Mesendoderm (in vitro differentiated cells): ENCODE measurements at regions not wholly inside any gene's neighbourhood (a gene's known extent, or its start where the extent isn't known, plus 50 kb on each side); places are given as distances from the start of the nearest gene placed in this dataset.

ENCODE experiments used
- DNase-seq: peaks from one replicate; pipeline ENCODE4 v3.0.0; 2013
- H2AK5ac ChIP-seq: 2 replicates; pipeline ENCODE4 v1.6.1; 2013; ENCODE audit warnings: low read length, inconsistent platforms
- H2BK120ac ChIP-seq: 2 replicates; pipeline ENCODE4 v1.6.1; 2013; ENCODE audit warnings: low read depth, mild to moderate bottlenecking, low read length, moderate library complexity, mixed read lengths
- H2BK15ac ChIP-seq: replicated peaks from 2 replicates; pipeline ENCODE4 v1.6.1; 2013; ENCODE audit warnings: low read depth, mild to moderate bottlenecking, moderate library complexity
- H2BK5ac ChIP-seq: 2 replicates; pipeline ENCODE4 v1.6.1; 2013; ENCODE audit warnings: low read length, inconsistent platforms
- H3K18ac ChIP-seq: 2 replicates; pipeline ENCODE4 v1.6.1; 2013; ENCODE audit warnings: mild to moderate bottlenecking, low read length, mixed read lengths
- H3K23ac ChIP-seq: one replicate; pipeline ENCODE4 v1.6.1; 2013; ENCODE audit warnings: low read length
- H3K27ac ChIP-seq: 2 replicates; pipeline ENCODE4 v1.5.1; 2013; ENCODE audit warnings: low read depth, mild to moderate bottlenecking, inconsistent platforms, low read length, moderate library complexity
- H3K27me3 ChIP-seq: 2 replicates; pipeline ENCODE4 v1.6.1; 2013; ENCODE audit warnings: low read length, control low read depth, mild to moderate bottlenecking, inconsistent platforms; ENCODE audit not compliant: insufficient read depth, poor library complexity
- H3K36me3 ChIP-seq: 2 replicates; pipeline ENCODE4 v1.6.1; 2013; ENCODE audit warnings: low read length, inconsistent platforms; ENCODE audit not compliant: control insufficient read depth, insufficient read depth
- H3K4ac ChIP-seq: one replicate; pipeline ENCODE4 v1.6.1; 2013; ENCODE audit warnings: low read depth, mild to moderate bottlenecking, low read length, moderate library complexity
- H3K4me1 ChIP-seq: 2 replicates; pipeline ENCODE4 v1.6.1; 2013; ENCODE audit warnings: low read depth, low read length, inconsistent platforms; ENCODE audit not compliant: control insufficient read depth
- H3K4me2 ChIP-seq: 2 replicates; pipeline ENCODE4 v1.6.1; 2013; ENCODE audit warnings: low read length
- H3K4me3 ChIP-seq: 2 replicates; pipeline ENCODE4 v1.5.1; 2013; ENCODE audit warnings: mild to moderate bottlenecking, low read length
- H3K56ac ChIP-seq: one replicate; pipeline ENCODE4 v1.6.1; 2013; ENCODE audit warnings: low read length
- H3K79me1 ChIP-seq: 2 replicates; pipeline ENCODE4 v1.6.1; 2013; ENCODE audit warnings: low read length, inconsistent platforms
- H3K79me2 ChIP-seq: 2 replicates; pipeline ENCODE4 v1.6.1; 2013; ENCODE audit warnings: mild to moderate bottlenecking, low read length; ENCODE audit not compliant: control insufficient read depth, insufficient read depth
- H3K9ac ChIP-seq: 2 replicates; pipeline ENCODE4 v1.6.1; 2013; ENCODE audit warnings: low read length, inconsistent platforms
- H4K5ac ChIP-seq: one replicate; pipeline ENCODE4 v1.6.1; 2013; ENCODE audit warnings: low read length
- H4K8ac ChIP-seq: one replicate; pipeline ENCODE4 v1.6.1; 2013; ENCODE audit warnings: low read depth, mild to moderate bottlenecking, control low read depth, low read length, moderate library complexity
- WGBS: extraction: QIAGEN DNeasy Blood & Tissue Kit; methylation state at CpG from one replicate; pipeline ENCODE4 v1.1.7; 2013; ENCODE audit warnings: low lambda C conversion rate, missing lambda C conversion rate; ENCODE audit not compliant: insufficient coverage; ENCODE audit errors: extremely low coverage; 5-methylcytosine and 5-hydroxymethylcytosine counted together

- Histone ChIP-seq H3K4me1 (peaks cover 12% of the 10 kb centered on the region), H3K27ac (no peak overlapping the region), H3K4ac (peak overlapping the region; percentile 71), H3K9ac (no peak overlapping the region), H4K5ac (no peak overlapping the region), H2AK5ac (peak overlapping the region; percentile 59), H3K79me1 (no peaks in the 10 kb centered on the region), H4K8ac (no peak overlapping the region), H2BK5ac (peak overlapping the region; percentile 39), H3K36me3 (no peaks in the 10 kb centered on the region), H3K79me2 (no peaks in the 10 kb centered on the region), H3K27me3 (no peaks in the 10 kb centered on the region), H2BK15ac (no peak overlapping the region), H2BK120ac (peak overlapping the region; percentile 51), H3K4me2 (no peak overlapping the region), H3K56ac (peak overlapping the region; percentile 54), H3K18ac (peak overlapping the region; percentile 16), H3K23ac (no peak overlapping the region), H3K4me3 (no peak overlapping the region)
- WGBS, result no CpG with 5 or more reads among the region's 7 CpGs
- DNase-seq, result no peak
These were observed 216.5 kb upstream of the SOX1 start for GRCh38 chr13:111850458-111850857.

- no peak overlapping the region for H2BK120ac ChIP-seq
- H3K79me2 ChIP-seq, result no peaks in the 10 kb centered on the region
- no peak overlapping the region for H3K23ac ChIP-seq
- no peak overlapping the region for H2BK5ac ChIP-seq
- no peaks in the 10 kb centered on the region for H3K27me3 ChIP-seq
- no peak overlapping the region for H2BK15ac ChIP-seq
- peak overlapping the region; percentile 16 for H3K18ac ChIP-seq
- peak; percentile 50 for DNase-seq
- H3K56ac ChIP-seq, result no peak overlapping the region
- no peak overlapping the region for H3K4me2 ChIP-seq
- no peak overlapping the region for H3K9ac ChIP-seq
- no peaks in the 10 kb centered on the region for H3K79me1 ChIP-seq
- H3K4me3 ChIP-seq, result no peak overlapping the region
- H3K27ac ChIP-seq, result no peak overlapping the region
- no peak overlapping the region for H4K5ac ChIP-seq
- H4K8ac ChIP-seq, result no peak overlapping the region
- H3K36me3 ChIP-seq, result no peaks in the 10 kb centered on the region
- H2AK5ac ChIP-seq, result no peak overlapping the region
- no CpG with 5 or more reads among the region's 5 CpGs for WGBS
- no peak overlapping the region for H3K4ac ChIP-seq
- H3K4me1 ChIP-seq, result peaks cover 9% of the 10 kb centered on the region
These were observed 216.0 kb upstream of the SOX1 start for GRCh38 chr13:111850976-111851375.

- Histone ChIP-seq H3K56ac (no peak overlapping the region), H3K4me3 (no peak overlapping the region), H3K4me1 (peaks cover 5% of the 10 kb centered on the region), H2BK120ac (no peak overlapping the region), H3K4me2 (no peak overlapping the region), H2BK15ac (no peak overlapping the region), H4K5ac (no peak overlapping the region), H3K4ac (no peak overlapping the region), H3K27me3 (no peaks in the 10 kb centered on the region), H3K9ac (no peak overlapping the region), H3K27ac (no peak overlapping the region), H2BK5ac (no peak overlapping the region), H4K8ac (no peak overlapping the region), H2AK5ac (no peak overlapping the region), H3K18ac (no peak overlapping the region), H3K79me1 (no peaks in the 10 kb centered on the region), H3K23ac (no peak overlapping the region), H3K79me2 (no peaks in the 10 kb centered on the region), H3K36me3 (no peaks in the 10 kb centered on the region)
- DNase-seq, result peak; percentile 40
- no CpG with 5 or more reads among the region's 23 CpGs for WGBS
These were observed 214.0 kb upstream of the SOX1 start for GRCh38 chr13:111852725-111853518.

- Histone ChIP-seq H3K79me2 (no peaks in the 10 kb centered on the region), H4K8ac (no peak overlapping the region), H3K18ac (no peak overlapping the region), H3K56ac (peak overlapping the region; percentile 6), H2AK5ac (no peak overlapping the region), H3K4me3 (no peak overlapping the region), H3K27me3 (no peaks in the 10 kb centered on the region), H2BK120ac (no peak overlapping the region), H3K4me1 (peaks cover 5% of the 10 kb centered on the region), H3K36me3 (no peaks in the 10 kb centered on the region), H3K79me1 (no peaks in the 10 kb centered on the region), H3K27ac (no peak overlapping the region), H3K4me2 (no peak overlapping the region), H3K9ac (no peak overlapping the region), H3K23ac (no peak overlapping the region), H2BK5ac (no peak overlapping the region), H2BK15ac (no peak overlapping the region), H4K5ac (no peak overlapping the region), H3K4ac (no peak overlapping the region)
- no peak for DNase-seq
- WGBS, result no CpG with 5 or more reads among the region's 12 CpGs
These were observed 213.2 kb upstream of the SOX1 start for GRCh38 chr13:111853721-111854120.

- Histone ChIP-seq H3K4ac (no peak overlapping the region), H3K27ac (no peak overlapping the region), H2AK5ac (no peak overlapping the region), H3K56ac (no peak overlapping the region), H3K23ac (no peak overlapping the region), H2BK120ac (no peak overlapping the region), H3K9ac (no peak overlapping the region), H2BK5ac (no peak overlapping the region), H4K8ac (no peak overlapping the region), H3K27me3 (no peaks in the 10 kb centered on the region), H3K18ac (no peak overlapping the region), H3K79me2 (no peaks in the 10 kb centered on the region), H3K4me2 (no peak overlapping the region), H2BK15ac (no peak overlapping the region), H3K36me3 (no peaks in the 10 kb centered on the region), H4K5ac (no peak overlapping the region), H3K4me1 (peaks cover 5% of the 10 kb centered on the region), H3K4me3 (no peak overlapping the region), H3K79me1 (no peaks in the 10 kb centered on the region)
- no peak for DNase-seq
- no CpG with 5 or more reads among the region's 13 CpGs for WGBS
These were observed 212.5 kb upstream of the SOX1 start for GRCh38 chr13:111854403-111854802.

- Histone ChIP-seq H3K4me3 (no peak overlapping the region), H2AK5ac (no peak overlapping the region), H3K36me3 (no peaks in the 10 kb centered on the region), H3K4me2 (no peak overlapping the region), H3K27me3 (no peaks in the 10 kb centered on the region), H2BK5ac (no peak overlapping the region), H3K4me1 (peaks cover 5% of the 10 kb centered on the region), H3K56ac (no peak overlapping the region), H3K27ac (no peak overlapping the region), H3K4ac (no peak overlapping the region), H4K8ac (no peak overlapping the region), H4K5ac (no peak overlapping the region), H2BK120ac (no peak overlapping the region), H2BK15ac (no peak overlapping the region), H3K9ac (no peak overlapping the region), H3K79me1 (no peaks in the 10 kb centered on the region), H3K23ac (no peak overlapping the region), H3K18ac (no peak overlapping the region), H3K79me2 (no peaks in the 10 kb centered on the region)
- no peak for DNase-seq
- no CpG with 5 or more reads among the region's 8 CpGs for WGBS
These were observed 211.8 kb upstream of the SOX1 start for GRCh38 chr13:111855191-111855590.
